ENCODE measurements at regions not wholly inside any gene's neighbourhood (a gene's known extent, or its start where the extent isn't known, plus 50 kb on each side); places are given as distances from the start of the nearest gene placed in this dataset.

DNA sequence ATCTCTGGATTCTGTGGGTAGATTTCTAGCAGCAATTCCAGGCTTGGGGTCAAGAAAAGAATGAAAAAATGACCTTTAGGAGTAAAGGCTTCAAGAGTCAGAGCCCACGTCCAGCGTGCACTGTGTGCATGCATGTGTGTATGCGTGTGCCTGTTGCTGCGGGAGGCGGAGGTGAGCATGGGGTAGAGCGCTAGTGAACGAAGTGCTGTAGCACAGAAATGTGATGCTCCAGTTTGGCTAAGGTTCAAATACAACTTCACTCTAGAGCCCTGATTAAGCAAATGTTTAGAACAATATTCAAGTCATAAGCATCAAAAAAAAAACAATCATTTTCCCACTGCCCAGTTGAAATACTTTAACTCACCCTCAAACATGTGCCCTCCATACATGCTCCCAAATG, 403.9 kb downstream of the ZNF608 start:
- no peaks in the 10 kb centered on the region for H3K9me3 ChIP-seq (ENCODE audit: control insufficient read depth, low read length, poor library complexity, severe bottlenecking)
- no peak for ATAC-seq
- H3K27ac Mint-ChIP-seq, result no peak overlapping the region
- no peaks in the 10 kb centered on the region for H3K27me3 Mint-ChIP-seq
- no peaks in the 10 kb centered on the region for H3K4me1 Mint-ChIP-seq
- no peak for DNase-seq
- no peaks in the 10 kb centered on the region for H3K36me3 Mint-ChIP-seq (ENCODE audit: low read depth)
- no peak overlapping the region for H3K4me3 Mint-ChIP-seq

DNA sequence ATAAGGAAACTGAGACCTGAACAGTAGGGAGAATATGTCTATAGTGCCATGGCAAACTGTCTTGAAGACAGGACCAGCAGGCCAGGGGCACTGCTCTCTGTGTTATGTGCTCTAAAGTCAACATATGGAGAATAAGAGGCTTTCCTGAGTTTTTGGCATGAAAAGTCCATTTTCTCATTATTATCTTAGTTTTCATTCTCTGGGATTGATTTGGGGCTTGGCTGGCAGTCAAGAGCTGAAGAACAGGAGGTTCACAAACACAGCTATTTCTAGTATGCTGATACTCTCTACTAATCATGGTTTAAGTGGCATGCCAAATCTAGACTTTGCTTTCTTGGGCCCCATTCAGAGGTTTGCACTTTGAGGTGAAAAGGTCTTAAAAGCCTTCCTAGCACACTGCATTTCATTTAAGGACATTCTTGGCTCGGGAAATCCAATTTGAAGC, 404.4 kb downstream of the ZNF608 start:
- H3K4me3 Mint-ChIP-seq, result no peak overlapping the region

GRCh38 chr5:124341066-124341858, 405.2 kb downstream of the ZNF608 start:
- Mint-ChIP-seq H3K4me1 (no peaks in the 10 kb centered on the region), H3K27ac (no peak overlapping the region), H3K36me3 (ENCODE audit: low read depth) (no peaks in the 10 kb centered on the region), H3K4me3 (no peak overlapping the region), H3K27me3 (no peaks in the 10 kb centered on the region)
- H3K9me3 ChIP-seq (ENCODE audit: control insufficient read depth, low read length, poor library complexity, severe bottlenecking), result no peaks in the 10 kb centered on the region
- no peak for ATAC-seq
- no peak for DNase-seq

More for the DNA sequence above, 404.4 kb downstream of the ZNF608 start:
- ATAC-seq, result no peak
- no peak for DNase-seq
- H3K27ac Mint-ChIP-seq, result no peak overlapping the region
- no peaks in the 10 kb centered on the region for H3K27me3 Mint-ChIP-seq
- no peaks in the 10 kb centered on the region for H3K9me3 ChIP-seq (ENCODE audit: control insufficient read depth, low read length, poor library complexity, severe bottlenecking)
- no peaks in the 10 kb centered on the region for H3K36me3 Mint-ChIP-seq (ENCODE audit: low read depth)
- H3K4me1 Mint-ChIP-seq, result no peaks in the 10 kb centered on the region

- no peaks in the 10 kb centered on the region for H3K9me3 ChIP-seq (ENCODE audit: control insufficient read depth, low read length, poor library complexity, severe bottlenecking)
These were observed 408.4 kb downstream of the ZNF608 start for GRCh38 chr5:124337996-124338395.

GRCh38 chr5:124333298-124333979, 413.0 kb downstream of the ZNF608 start:
- ATAC-seq (no peak), DNase-seq (no peak)
- H3K9me3 ChIP-seq (ENCODE audit: control insufficient read depth, low read length, poor library complexity, severe bottlenecking), result no peaks in the 10 kb centered on the region
- Mint-ChIP-seq H3K4me3 (no peak overlapping the region), H3K27ac (no peak overlapping the region), H3K27me3 (no peaks in the 10 kb centered on the region), H3K36me3 (ENCODE audit: low read depth) (no peaks in the 10 kb centered on the region), H3K4me1 (no peaks in the 10 kb centered on the region)

More at GRCh38 chr5:124337996-124338395, 408.4 kb downstream of the ZNF608 start:
- no peaks in the 10 kb centered on the region for H3K27me3 Mint-ChIP-seq
- H3K27ac Mint-ChIP-seq, result no peak overlapping the region
- ATAC-seq, result no peak
- H3K4me3 Mint-ChIP-seq, result no peak overlapping the region
- DNase-seq, result no peak
- H3K4me1 Mint-ChIP-seq, result no peaks in the 10 kb centered on the region
- H3K36me3 Mint-ChIP-seq (ENCODE audit: low read depth), result no peaks in the 10 kb centered on the region

DNA sequence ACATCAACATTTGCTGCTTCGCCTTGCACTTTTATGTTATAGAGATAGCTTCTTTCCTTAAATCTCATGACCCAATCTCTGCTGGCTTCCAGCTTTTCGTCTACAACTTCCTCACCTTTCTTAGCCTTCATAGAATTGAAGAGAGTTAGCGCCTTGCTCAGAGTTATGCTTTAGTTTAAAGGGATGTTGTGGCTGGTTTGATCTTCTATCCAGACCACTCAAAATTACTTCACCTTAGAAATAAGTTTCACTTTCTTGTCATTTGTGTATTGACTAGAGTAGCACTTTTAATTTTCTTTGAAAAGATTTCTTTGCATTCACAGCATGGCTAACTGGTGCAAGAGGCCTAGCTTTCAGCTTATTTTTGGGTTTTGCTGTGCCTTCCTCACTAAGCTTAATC, 414.2 kb downstream of the ZNF608 start:
- Mint-ChIP-seq H3K4me1 (no peaks in the 10 kb centered on the region), H3K27ac (no peak overlapping the region), H3K36me3 (ENCODE audit: low read depth) (no peaks in the 10 kb centered on the region), H3K27me3 (no peaks in the 10 kb centered on the region), H3K4me3 (no peak overlapping the region)
- no peak for ATAC-seq
- H3K9me3 ChIP-seq (ENCODE audit: control insufficient read depth, low read length, poor library complexity, severe bottlenecking), result no peaks in the 10 kb centered on the region
- no peak for DNase-seq

- no peaks in the 10 kb centered on the region for H3K4me1 Mint-ChIP-seq
- no peaks in the 10 kb centered on the region for H3K27me3 Mint-ChIP-seq
- no peaks in the 10 kb centered on the region for H3K36me3 Mint-ChIP-seq (ENCODE audit: low read depth)
- DNase-seq (no peak), ATAC-seq (no peak)
- no peak overlapping the region for H3K27ac Mint-ChIP-seq
- H3K4me3 Mint-ChIP-seq, result no peak overlapping the region
- no peaks in the 10 kb centered on the region for H3K9me3 ChIP-seq (ENCODE audit: control insufficient read depth, low read length, poor library complexity, severe bottlenecking)
These were observed 415.7 kb downstream of the ZNF608 start for GRCh38 chr5:124330595-124331220.

DNA sequence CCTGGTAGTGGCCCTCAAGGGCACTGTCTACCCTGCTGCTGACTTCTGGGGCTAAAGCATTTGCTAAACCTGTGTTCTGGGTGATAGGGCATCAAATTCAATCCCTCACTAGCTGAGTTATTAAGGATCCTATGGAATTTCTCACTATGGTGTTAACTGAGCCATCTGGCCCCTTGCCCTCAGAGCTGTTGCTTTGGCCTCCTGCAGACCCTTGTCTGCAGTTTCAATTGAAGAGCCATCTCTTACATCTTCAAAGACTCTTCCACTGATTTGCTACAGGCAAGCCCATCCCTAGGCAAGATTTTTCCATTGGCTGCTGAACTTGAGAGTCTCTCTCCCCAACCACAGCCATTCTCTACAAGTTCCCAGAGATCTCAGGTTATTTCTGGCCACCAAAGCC, 418.2 kb downstream of the ZNF608 start:
- no peaks in the 10 kb centered on the region for H3K36me3 Mint-ChIP-seq (ENCODE audit: low read depth)
- ATAC-seq (no peak), DNase-seq (no peak)
- no peak overlapping the region for H3K27ac Mint-ChIP-seq
- H3K9me3 ChIP-seq (ENCODE audit: control insufficient read depth, low read length, poor library complexity, severe bottlenecking), result no peaks in the 10 kb centered on the region
- no peak overlapping the region for H3K4me3 Mint-ChIP-seq
- no peaks in the 10 kb centered on the region for H3K4me1 Mint-ChIP-seq
- no peaks in the 10 kb centered on the region for H3K27me3 Mint-ChIP-seq

GRCh38 chr5:124318661-124319060, 427.8 kb downstream of the ZNF608 start:
- no peaks in the 10 kb centered on the region for H3K36me3 Mint-ChIP-seq (ENCODE audit: low read depth)

GRCh38 chr5:124317451-124317850, 429.0 kb downstream of the ZNF608 start:
- no peaks in the 10 kb centered on the region for H3K4me1 Mint-ChIP-seq
- no peaks in the 10 kb centered on the region for H3K36me3 Mint-ChIP-seq (ENCODE audit: low read depth)
- no peaks in the 10 kb centered on the region for H3K27me3 Mint-ChIP-seq
- no peak overlapping the region for H3K27ac Mint-ChIP-seq
- DNase-seq (no peak), ATAC-seq (no peak)
- no peaks in the 10 kb centered on the region for H3K9me3 ChIP-seq (ENCODE audit: control insufficient read depth, low read length, poor library complexity, severe bottlenecking)
- no peak overlapping the region for H3K4me3 Mint-ChIP-seq

More at GRCh38 chr5:124318661-124319060, 427.8 kb downstream of the ZNF608 start:
- no peak overlapping the region for H3K27ac Mint-ChIP-seq
- DNase-seq (no peak), ATAC-seq (no peak)
- no peaks in the 10 kb centered on the region for H3K27me3 Mint-ChIP-seq
- no peaks in the 10 kb centered on the region for H3K9me3 ChIP-seq (ENCODE audit: control insufficient read depth, low read length, poor library complexity, severe bottlenecking)
- H3K4me1 Mint-ChIP-seq, result no peaks in the 10 kb centered on the region
- no peak overlapping the region for H3K4me3 Mint-ChIP-seq

GRCh38 chr5:124315741-124316415, 430.6 kb downstream of the ZNF608 start:
- Mint-ChIP-seq H3K4me1 (no peaks in the 10 kb centered on the region), H3K27me3 (no peaks in the 10 kb centered on the region), H3K36me3 (ENCODE audit: low read depth) (no peaks in the 10 kb centered on the region), H3K27ac (no peak overlapping the region), H3K4me3 (no peak overlapping the region)
- no peaks in the 10 kb centered on the region for H3K9me3 ChIP-seq (ENCODE audit: control insufficient read depth, low read length, poor library complexity, severe bottlenecking)
- DNase-seq (no peak), ATAC-seq (no peak)

GRCh38 chr5:124310453-124310852, 436.0 kb downstream of the ZNF608 start:
- no peak overlapping the region for H3K4me3 Mint-ChIP-seq
- DNase-seq (no peak), ATAC-seq (no peak)
- H3K4me1 Mint-ChIP-seq, result no peaks in the 10 kb centered on the region
- H3K27me3 Mint-ChIP-seq, result no peaks in the 10 kb centered on the region
- no peak overlapping the region for H3K27ac Mint-ChIP-seq
- H3K36me3 Mint-ChIP-seq (ENCODE audit: low read depth), result no peaks in the 10 kb centered on the region
- H3K9me3 ChIP-seq (ENCODE audit: control insufficient read depth, low read length, poor library complexity, severe bottlenecking), result no peaks in the 10 kb centered on the region
